Germinal center (tissue), 1 donor: ENCODE measurements at regions not wholly inside any gene's neighbourhood (a gene's known extent, or its start where the extent isn't known, plus 50 kb on each side); places are given as distances from the start of the nearest gene placed in this dataset.

Experiments used
- DNase-seq: peaks from one replicate; pipeline ENCODE4 v3.0.0; 2012; ENCODE audit warnings: mixed read lengths, low spot score

DNA sequence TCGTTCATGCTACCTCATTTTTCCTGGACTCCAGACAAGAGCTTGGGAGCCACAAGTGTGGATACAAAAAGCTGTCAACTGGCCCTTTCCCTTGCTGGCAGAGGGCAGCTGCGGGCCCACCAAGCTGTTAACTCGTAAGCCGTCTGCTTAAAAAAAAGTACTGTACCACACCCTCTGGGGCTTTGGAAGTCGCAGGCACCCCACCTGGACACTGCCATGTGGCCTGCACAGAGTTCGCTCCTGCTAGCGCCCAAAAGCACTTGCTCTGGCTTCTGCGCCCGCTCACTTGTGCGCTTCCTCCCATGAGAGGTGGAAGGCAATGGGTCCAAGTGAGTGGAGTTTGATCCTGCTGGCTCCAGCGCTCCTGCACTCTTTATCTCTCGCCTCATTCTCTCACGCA, 476.4 kb upstream of the FSTL5 start:
- DNase-seq = no peak

DNA sequence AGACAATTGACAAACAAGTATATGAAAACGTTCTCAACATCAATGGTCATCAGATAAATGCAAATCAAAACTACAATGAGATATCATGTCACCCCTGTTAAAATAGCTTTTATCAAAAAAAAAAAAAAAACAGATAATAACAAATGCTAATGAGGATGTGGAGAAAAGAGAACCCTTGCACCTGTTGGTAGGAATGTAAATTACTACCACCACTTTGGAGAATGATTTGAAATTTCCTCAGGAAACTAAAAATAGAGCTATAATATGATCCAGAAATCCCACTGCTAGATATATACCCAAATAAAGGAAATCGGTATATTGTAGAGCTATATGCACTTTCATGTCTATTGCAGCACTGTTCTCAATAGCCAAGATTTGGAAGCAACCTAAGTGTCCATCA, 470.6 kb upstream of the FSTL5 start:
- DNase-seq = no peak

DNA sequence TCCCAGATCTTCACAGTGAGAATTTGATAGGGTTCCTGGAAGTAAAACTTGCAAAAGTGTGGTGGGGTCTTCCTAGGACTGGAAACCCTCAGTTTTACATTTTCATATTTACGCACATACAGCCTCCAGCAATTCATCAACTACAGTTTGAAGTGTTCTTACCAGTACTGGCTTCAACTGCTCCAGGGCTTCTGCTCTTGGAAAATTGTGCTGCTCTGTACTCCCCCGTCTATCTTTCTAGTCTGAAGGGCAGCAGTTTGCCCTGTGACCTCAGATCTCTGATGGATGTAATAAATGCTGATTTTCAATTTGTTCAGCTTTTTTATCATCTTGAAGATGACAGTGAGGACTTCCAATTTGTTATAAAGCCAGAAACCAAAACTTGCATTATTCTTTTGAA, 458.9 kb upstream of the FSTL5 start:
- no peak for DNase-seq

DNA sequence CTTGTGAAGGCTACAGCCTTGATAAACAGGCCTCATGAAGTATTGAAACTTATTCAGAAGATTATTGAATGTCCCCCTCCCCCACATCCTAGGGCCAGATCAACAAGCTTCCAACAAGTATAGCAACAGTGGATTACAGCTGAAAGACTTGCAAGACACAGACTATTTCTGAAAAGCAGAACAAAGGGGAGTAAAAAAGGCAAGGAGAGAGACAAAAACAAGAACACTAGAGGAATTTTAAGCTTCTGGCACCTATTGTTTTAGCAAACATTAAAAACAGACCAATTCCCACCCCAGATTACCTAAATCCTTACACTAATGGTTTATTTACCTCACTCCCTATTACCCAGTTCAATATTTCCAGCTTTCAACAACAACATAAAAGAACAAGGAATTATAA, 446.3 kb upstream of the FSTL5 start:
- DNase-seq = no peak

DNA sequence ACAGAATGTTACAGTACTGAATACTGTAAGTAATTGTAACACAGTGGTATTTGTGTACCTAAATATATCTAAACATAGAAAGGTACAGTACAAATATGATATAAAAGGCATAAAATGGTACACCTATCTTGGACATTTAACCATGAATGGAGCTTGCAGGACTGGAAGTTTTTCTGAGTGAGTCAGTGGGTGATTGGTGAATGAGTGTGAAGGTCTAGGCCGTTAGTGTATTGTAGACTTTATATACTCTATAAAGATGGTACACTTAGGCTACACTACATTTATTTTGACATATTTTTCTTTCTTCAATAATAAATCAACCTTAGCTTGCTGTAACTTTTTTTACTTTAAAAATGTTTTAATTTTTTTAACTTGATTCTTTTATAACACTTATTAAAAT, 422.5 kb upstream of the FSTL5 start:
- no peak for DNase-seq

DNA sequence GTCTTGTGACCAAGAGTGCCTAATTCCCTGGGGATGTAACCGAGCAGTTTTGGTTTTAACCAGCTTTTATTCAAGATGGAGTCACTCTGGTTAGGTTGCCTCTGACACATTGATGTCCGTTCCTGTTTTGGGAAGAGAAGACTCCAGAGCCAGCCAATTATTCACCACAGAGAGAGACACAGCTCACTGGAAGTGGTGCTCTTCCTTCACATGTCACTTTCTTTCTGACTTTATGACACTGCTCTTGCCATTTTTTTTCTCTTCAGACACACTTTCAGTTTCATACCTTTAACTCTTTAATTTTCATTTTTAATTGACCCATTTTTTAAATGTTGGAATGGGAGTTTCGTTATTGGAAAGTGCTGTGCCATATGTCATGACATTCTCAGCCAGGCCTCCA, 418.4 kb upstream of the FSTL5 start:
- no peak for DNase-seq

DNA sequence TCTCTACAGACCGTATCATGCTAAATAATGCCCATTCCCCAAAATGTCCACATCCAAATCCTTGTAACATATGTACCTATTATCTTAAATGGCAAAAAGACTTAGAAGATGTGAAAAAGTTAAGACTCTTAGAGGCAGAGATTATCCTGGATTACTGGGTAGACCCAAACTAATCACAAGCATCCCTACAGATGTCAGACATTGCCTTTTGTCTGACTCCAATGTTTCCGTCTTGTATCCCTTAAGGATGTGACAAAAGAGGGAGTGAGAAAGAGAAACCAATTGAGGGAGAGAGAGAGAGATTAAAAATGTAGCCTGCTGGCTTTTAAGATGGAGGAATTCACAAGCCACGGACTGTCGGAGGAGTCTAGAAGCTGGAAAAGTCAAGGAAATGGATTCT, 401.9 kb upstream of the FSTL5 start:
- no peak for DNase-seq

DNA sequence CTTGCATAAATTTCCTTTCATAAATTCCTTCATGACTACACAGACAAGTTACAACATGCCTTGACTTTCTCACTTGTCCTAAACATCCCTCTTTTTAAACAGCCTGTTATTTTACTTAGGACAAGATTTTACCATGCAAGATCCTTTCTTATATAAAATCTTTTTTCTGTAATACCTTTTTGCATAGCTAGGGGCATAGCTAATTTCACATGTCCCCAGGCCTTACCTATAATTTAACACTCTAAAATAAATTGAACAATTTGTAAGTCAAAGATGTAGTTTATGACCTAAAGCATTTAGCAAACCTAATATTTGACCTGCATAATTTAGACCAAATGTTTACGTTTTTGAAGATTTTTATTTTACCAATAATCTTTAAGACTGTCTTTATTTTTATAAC, 396.3 kb upstream of the FSTL5 start:
- no peak for DNase-seq

DNA sequence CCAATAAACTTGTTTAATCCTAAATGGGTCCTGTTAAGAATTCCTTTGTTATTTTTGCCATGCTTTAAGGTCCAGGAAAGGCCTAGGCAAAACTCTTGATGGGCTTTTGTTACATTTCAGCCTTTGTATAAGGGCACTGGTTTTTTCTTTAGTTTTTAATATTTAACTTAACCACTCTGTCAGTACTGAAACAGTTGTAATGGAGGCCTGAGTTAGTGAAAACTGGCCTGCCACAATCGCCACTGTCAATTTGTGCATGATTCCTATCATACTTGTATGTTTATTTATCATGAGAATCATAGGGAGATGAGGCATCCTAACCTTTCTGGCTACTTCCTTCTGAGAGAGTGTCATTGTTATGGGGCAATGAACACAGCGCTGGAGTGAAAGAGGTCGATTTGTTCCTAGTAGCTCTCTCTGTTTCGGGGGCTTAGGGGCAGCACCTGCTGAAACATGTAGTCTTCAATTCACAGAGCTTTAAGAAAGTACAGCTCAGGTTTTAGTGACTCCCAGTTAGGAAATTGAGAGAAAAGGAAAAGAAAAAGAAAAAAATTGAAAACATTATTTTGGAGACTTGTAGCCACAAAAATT, 393.8 kb upstream of the FSTL5 start:
- DNase-seq = no peak

DNA sequence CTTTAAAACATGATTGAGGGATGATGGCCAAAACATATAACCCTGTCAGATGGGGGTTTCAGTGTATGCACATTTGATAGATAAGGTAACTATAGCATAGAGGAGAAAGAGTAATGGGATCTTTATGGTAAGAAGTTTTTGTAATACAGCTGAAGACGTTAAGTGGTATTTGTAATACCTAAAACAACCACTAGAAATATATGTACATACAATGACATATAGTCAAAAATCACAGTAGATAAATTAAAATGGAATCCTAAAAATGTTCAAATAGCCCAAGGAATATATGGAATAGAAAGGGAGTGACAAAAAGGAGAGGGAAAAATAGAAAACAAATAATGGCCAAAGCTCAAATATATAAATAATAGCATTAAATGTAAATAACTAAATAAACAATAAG, 371.3 kb upstream of the FSTL5 start:
- no peak for DNase-seq

DNA sequence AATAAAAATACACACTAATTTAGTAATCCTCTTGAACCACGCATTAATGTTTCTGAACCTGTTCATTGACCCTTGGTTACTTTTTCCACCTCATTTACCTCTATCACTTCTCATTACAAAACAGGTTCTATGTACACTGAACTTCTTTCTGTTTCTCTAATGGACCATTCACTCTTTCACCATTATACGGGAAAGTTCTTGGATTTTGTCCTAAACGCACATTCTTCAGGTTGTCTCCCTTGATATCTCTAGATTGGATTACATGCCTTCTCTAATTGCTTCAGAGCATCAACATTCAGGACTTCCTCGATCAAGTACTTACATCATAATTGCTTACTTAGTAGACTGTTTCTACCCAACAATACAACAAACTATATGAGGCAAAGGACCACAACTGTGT, 359.4 kb upstream of the FSTL5 start:
- DNase-seq = no peak

DNA sequence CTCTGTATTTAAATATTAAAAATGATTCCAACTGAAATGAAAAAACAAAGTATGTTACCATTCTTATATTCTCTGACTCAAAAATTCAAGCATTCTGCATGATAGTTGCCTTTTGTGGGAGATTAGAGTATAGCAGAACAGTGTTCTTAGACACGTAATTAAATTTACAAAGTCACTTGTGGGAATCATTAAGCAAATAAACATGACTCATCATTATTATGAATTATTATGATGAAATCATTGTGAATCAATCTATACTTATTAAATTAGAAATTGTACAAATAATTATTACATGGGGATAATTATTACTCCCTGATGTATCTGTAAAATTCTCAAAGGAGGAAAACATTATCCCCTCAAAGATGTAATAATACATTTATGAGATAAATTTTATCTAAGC, 358.9 kb upstream of the FSTL5 start:
- no peak for DNase-seq

DNA sequence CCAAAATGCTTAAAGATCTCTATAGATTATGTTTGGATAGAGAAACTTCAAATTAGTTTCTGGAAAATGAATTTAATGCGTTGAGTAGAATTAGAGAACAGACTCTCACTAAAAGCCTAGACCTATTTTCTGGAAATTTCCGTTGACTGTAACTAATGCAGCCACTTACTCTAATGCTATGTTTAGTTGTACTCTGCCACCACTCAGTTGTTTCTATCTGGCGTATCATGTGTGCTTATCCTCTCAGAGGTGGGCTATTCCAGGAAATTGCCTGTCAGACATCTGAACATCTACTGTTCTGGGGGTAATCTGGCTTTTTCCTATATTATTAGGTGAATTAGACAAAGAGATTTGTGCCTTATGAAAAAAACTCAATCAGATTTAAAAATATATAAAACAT, 347.1 kb upstream of the FSTL5 start:
- DNase-seq = no peak

DNA sequence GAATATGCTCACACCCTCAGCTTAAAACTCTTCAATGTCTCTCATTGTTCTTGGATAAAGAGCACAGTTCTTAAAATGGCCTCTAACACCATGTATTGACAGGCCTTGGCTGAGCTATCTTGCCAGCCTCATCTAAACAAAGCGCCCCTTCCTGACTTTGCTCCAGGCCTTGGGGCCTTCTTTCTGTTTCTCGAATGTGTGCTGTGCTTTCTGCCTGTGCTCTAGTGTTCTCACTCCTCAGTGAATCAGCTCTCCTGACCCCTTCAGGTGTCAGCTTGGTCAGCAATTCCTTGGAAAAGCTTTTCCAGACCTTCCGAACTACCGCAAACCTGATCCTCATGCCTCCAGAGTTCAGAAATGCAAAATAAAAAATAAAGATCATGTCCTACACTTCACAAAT, 346.3 kb upstream of the FSTL5 start:
- DNase-seq = no peak

DNA sequence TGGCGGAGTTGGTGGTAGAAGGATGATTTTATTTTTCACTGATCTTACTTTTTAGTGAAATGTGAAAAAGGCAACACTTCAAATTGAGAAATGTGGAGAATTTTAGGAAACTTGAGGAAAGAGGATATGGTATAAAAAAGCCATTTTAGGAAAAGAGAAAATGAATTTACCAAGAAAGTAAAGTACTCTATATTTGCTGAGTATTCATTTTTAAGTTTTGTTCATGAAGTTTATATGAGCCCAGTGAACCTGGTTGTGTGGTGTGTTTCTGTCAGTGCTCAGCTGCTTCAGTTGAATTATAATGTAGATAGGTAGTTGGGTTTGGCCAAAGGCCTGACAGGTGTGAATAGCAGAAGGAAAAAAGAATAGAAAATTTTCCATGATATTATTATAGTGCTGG, 345.5 kb upstream of the FSTL5 start:
- no peak for DNase-seq

DNA sequence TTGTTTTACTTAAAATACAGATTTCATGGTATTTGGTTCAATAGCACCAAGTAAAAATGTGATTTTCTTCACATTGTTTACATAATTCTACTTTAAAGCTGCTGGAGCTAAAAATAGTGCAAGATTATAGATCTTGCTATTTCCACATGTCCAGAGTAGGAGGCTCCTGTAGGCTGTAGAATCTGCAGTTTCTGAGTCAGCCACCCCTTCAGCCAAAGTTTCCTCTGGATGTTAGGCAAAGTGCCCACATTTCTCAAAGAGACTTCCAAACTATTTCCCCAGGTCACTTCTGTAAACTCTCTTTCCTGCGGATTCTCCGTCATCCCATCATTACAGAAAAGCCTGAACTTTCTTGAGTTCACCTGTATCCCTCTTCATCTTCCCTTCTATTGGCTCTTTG, 342.5 kb upstream of the FSTL5 start:
- DNase-seq = no peak

DNA sequence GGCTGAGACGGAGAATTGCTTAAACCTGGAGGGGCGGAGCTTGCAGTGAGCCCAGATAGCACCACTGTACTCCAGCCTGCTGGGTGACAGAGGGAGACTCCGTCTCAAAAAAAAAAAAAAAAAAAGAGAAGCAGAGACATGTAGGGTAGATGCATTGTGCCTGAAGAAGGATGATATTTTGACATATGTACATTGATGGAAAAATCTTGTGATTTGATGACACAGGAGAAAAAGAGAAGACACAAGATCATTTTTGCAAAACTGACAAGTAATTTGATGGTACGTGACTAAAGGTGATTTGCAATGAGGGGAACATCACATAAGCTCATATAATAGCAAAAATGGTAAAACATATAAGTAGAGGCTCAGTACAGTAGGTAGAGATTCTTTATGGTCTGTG, 340.1 kb upstream of the FSTL5 start:
- no peak for DNase-seq

DNA sequence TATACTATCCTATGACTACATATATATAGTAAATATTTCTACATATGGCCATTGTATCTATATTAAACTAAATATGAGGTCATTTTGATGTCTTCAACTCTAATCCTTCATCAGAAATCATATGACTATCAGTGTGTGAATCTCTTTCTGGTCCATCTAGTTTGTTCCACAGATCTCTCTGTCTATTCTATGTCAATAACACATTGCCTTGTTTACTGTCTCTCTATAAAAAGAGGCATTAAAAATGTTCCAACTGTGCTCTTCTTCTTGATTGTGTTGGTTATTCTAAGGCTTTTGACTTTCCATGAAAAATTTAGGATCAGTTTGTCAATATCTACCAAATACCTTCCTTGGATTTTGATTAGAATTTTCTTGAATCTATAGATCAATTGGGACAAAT, 338.3 kb upstream of the FSTL5 start:
- no peak for DNase-seq

DNA sequence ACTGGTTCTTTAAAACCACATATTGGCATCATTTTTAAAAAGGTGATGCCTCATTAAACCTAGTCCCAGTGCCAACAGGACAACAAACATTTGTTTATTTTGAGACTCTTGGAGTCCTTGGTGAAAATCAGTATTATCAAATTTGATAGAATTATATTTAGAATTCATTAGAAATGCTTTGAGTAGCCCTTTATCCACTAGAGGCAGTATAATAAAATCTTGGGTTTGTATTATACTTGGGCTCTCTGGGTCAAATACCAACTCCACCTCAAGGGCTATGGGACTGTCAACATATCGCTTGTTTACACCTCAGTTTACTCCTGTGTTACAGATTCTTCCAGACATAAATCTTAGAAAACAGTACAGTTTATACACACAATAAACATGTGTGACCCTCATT, 335.7 kb upstream of the FSTL5 start:
- no peak for DNase-seq

DNA sequence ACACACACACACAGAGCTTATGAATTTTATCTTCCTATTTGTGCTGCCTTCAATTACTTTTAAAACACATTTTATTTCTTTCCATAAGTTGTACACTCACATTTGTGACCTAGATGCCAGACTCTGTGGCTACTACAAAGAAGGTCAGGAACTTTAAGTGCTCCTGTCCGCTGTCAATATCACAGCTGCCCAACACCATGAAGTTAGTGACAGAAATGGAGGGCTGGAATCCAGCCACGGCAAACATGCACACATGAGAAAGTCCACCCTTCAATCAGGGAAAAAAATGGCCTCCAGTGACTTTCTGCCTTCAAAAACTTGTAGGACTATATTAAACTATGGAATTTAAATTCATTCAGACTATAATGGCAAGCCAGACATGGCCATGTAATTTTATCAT, 334.4 kb upstream of the FSTL5 start:
- no peak for DNase-seq

DNA sequence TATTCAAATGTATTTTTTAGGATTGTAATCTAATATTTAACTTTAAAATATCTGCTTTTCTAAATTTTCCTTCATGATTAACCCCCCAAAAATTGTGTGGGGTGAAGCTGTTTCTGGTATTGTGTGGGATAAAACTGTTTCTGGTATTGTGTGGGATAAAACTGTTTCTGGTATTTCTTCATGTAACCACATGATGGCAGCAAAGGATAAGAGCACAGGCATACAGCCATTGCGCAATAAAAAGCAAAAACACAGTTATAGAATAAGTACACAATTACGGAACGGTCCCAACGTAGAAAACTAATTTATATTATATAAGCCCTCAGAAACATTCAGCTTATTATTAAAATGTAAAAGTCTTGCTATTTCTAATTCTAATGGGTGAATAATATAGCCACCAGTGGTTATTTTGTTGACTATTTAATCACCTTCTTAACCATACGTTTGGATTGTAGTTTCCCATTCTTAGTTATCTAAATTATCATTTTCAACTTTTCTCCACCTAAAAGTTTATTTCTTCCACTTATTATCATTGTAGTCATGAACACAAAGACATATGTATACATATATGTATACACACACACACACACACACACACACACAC, 333.9 kb upstream of the FSTL5 start:
- DNase-seq = peak; percentile 8

DNA sequence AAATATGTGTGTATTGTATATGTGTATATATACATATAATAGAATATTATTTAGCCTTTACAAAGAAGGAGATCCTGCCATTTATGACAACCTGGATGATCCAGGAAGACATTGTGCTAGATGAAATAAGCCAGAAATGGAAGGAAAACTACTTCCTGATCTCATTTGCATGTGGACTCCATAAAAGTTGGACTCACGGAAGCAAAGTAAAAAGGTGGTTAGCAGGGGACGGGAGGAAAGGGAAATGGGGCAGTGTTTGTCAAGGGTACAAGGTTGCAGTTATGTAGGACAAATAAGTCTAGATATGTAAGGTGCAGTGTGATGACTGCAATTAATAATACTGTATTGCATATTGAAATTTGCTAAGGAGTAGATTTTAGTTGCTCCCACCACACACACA, 331.1 kb upstream of the FSTL5 start:
- no peak for DNase-seq

DNA sequence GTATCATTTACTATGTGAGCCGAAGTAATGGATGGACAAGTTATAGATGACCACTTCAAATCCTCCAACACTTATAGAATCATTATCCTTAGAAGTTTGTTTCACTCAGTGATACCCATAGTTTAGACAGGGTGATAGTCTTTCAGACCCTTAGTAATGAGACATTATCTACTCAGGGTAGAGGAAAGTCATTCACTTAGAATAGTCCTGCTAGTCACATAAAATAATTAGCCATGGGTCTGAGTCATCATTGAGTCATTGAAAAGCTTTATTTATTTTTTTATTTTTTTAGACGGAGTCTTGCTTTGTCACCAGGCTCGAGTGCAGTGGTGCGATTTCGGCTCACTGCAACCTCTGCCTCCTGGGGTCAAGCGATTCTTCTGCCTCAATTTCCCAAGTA, 321.7 kb upstream of the FSTL5 start:
- no peak for DNase-seq

DNA sequence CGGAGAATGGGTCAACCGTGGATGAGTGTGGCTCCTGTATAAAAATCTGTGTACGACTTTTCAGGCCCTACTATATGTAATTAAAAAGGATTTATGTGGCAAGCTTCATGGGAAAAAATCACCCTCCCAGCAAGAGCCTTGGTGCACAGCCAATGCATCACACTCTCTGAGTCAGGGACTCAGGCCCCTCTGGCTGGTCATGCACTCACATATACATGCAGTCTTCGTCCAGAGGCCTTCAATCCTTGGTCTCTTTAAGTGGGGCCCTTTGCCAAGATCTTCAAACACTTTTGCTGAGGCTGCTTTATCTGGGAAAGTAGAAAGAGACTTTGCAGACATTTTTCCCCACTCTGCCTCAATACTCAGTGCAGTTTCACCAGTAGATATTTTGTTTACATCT, 311.4 kb upstream of the FSTL5 start:
- DNase-seq = no peak

DNA sequence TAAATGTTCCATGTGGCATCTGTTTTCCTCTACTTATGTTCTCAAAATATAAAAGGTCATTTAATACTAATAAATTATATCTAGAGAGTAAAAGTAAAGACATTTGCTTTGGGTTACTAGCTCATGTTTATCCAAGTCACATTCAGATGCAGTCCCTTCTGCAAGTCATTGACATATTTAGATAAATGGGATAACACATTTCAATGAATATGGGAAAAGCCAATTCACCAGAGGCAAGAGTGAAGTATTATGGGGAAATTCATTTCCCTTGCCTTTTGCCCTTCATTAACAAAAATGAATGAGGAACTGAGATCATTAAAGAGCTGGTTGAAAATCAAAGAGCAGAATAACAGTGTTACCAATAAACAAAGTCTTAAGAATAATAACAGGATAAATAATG, 306.2 kb upstream of the FSTL5 start:
- DNase-seq = no peak
